AG10803 (cell line): ENCODE measurements at regions not wholly inside any gene's neighbourhood (a gene's known extent, or its start where the extent isn't known, plus 50 kb on each side); places are given as distances from the start of the nearest gene placed in this dataset.

Experiments
- DNase-seq: peaks from one replicate; pipeline ENCODE4 v3.0.0; 2010; ENCODE audit warnings: low read depth
- H3K4me3 ChIP-seq: 2 replicates; pipeline ENCODE4 v1.5.1; 2011; ENCODE audit warnings: mild to moderate bottlenecking, low read length, control low read depth
- TF ChIP-seq, protein P1 (sequence below): conservative IDR thresholded peaks from 2 replicates; pipeline ENCODE4 v1.5.1; 2011; ENCODE audit warnings: mild to moderate bottlenecking, low read length, control low read depth, inconsistent platforms

DNA sequence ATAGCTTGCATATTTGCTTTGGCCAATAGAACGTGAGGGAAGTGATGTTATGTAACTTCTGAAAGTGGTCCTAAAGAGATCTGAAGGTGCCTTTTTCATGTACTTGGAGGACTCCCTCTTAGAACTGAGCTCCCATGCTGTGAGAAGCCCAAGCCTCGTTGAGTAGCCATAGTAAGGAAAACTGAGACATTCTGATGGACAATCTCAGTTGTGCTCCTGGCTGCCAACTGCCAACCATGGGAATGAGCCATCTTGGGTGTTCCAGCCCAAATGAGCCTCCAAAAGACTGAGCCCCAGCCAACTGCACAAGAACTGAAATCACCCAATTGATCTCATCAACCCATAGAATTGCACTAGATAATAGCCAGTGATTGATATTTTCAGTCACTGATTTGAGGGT is 106.7 kb downstream of the MRPL39 start:
- TF ChIP-seq, protein P1, sequence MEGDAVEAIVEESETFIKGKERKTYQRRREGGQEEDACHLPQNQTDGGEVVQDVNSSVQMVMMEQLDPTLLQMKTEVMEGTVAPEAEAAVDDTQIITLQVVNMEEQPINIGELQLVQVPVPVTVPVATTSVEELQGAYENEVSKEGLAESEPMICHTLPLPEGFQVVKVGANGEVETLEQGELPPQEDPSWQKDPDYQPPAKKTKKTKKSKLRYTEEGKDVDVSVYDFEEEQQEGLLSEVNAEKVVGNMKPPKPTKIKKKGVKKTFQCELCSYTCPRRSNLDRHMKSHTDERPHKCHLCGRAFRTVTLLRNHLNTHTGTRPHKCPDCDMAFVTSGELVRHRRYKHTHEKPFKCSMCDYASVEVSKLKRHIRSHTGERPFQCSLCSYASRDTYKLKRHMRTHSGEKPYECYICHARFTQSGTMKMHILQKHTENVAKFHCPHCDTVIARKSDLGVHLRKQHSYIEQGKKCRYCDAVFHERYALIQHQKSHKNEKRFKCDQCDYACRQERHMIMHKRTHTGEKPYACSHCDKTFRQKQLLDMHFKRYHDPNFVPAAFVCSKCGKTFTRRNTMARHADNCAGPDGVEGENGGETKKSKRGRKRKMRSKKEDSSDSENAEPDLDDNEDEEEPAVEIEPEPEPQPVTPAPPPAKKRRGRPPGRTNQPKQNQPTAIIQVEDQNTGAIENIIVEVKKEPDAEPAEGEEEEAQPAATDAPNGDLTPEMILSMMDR, result no peak
- no peak overlapping the region for H3K4me3 ChIP-seq
- DNase-seq, result no peak

DNA sequence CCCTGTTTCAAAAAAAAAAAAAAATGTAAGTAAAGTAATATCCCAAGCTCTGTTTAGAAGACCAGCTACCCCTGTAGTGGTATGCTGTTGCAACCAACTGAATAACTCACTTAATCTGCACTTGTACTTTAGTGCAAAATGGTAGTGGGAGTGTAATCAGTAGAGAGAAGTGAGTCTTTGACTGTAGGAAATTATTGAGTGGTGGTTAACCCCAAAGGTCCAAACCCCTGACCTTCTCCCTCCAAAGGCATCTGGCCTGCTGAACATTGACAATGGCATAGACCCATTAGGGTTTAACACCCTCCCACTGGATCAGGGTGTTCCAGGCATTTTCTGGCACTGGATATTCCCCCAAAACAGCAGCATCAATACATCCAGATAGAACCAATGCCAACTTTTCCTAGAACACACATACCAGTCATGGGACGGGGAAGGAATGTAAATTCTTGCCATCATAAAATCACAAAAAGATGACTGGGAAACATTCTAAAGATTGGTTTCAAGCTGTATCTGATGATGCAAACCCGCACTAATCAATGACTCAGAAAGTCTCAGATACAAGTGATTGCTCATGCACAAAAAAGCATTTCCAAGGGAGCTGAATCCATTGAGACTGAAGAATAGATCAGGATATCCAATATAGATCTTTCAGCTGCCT is 110.3 kb downstream of the MRPL39 start:
- peak; percentile 27 for DNase-seq
- TF ChIP-seq, protein P1, result no peak
- no peak overlapping the region for H3K4me3 ChIP-seq

- TF ChIP-seq, protein P1, result no peak
- H3K4me3 ChIP-seq, result no peak overlapping the region
- DNase-seq, result no peak
Measured at GRCh38 chr21:25494804-25495203, 112.5 kb downstream of the MRPL39 start.

DNA sequence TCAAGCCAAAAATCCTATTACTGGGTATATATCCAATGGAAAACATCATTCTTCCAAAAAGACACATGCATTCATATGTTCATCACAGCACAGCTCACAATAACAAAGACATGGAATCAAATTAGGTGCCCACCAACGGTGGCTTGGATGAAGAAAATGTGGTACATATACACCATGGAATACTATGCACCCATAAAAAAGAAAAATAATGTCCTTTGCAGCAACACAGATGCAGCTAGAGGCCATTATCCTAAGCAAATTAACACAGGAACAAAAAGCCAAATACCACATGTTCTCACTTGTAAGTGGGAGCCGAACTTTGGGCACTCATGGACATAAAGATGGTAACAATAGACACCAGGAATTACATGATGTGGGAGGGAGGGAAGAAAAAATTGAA is 113.6 kb downstream of the MRPL39 start:
- H3K4me3 ChIP-seq, result no peak overlapping the region
- DNase-seq, result no peak
- TF ChIP-seq, protein P1, result no peak

GRCh38 chr21:25491267-25491666 is 116.0 kb downstream of the MRPL39 start:
- TF ChIP-seq, protein P1, result no peak
- DNase-seq, result no peak
- no peak overlapping the region for H3K4me3 ChIP-seq

DNA sequence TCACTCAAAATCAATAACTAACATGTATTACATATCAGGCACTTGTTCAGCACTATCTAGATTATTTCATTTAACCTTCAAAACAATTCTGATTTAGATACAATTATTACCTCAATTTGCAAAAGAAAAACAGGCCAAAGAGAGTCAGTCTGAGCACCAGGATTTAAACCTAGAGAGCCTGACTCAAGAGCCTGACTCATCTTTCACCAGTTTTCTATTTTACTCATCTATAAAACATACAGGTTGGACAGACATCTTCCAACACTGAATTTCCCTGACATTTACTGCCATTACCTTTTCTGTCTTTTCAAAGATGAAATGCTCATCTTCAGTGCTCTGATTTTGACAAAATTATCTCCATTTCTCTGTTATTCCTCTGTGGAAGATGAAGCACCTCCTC is 116.5 kb downstream of the MRPL39 start:
- no peak for DNase-seq
- no peak overlapping the region for H3K4me3 ChIP-seq
- TF ChIP-seq, protein P1, result no peak

GRCh38 chr21:25489673-25490072 is 117.6 kb downstream of the MRPL39 start:
- no peak for DNase-seq
- no peak overlapping the region for H3K4me3 ChIP-seq
- TF ChIP-seq, protein P1, result no peak
